OCI-LY7 (cell line): ENCODE measurements at regions not wholly inside any gene's neighbourhood (a gene's known extent, or its start where the extent isn't known, plus 50 kb on each side); places are given as distances from the start of the nearest gene placed in this dataset.

Experiments
- CTCF ChIP-seq: fragments of 200-600 bp; sonication (generic); conservative IDR thresholded peaks from 2 replicates; pipeline ENCODE4 v1.5.1; 2014; ENCODE audit warnings: mild to moderate bottlenecking, antibody characterized with exemption, low read length, moderate library complexity, mixed read lengths
- EZH2phosphoT487 ChIP-seq: fragments of 200-600 bp; sonication (generic); IDR thresholded peaks from 2 replicates; pipeline ENCODE4 v1.6.1; 2018; ENCODE audit warnings: low read depth, borderline replicate concordance, mild to moderate bottlenecking, mixed run types, antibody characterized with exemption, low read length, moderate library complexity, mixed read lengths

DNA sequence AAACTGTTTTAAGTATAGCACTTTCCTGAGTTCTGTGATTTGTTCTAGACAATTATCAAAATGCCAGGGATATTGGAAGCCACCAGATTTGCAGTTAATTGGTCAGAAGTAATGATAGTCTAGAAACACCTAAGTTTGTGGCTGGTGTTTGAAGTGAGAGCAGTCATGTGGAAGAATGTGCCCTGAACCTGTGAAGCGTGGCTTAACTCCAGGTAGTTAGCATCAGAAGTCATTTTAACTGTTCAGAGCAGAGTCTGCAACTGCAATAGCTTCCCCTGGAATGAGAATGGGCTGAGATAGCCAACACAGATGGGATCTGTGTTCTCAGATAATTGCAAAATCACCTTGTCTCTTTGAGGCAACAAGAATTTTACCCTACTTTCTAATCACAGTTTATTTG lies 255.1 kb upstream of the GK2 start:
- TF ChIP-seq CTCF (no peak), EZH2phosphoT487 (no peak)
